Stomach (tissue), 8 donors: ENCODE measurements at regions not wholly inside any gene's neighbourhood (a gene's known extent, or its start where the extent isn't known, plus 50 kb on each side); places are given as distances from the start of the nearest gene placed in this dataset.

ENCODE experiments used
- DNase-seq, 2 donors: peaks; one replicate each; pipeline versions ENCODE4 v3.0.0 to v3.0.0-alpha.2; 2013 to 2019
- H3K27ac ChIP-seq, 5 donors: fragments of 200-600 bp in 4 of 5; sonication (generic) in 4 of 5; one replicate each; pipeline ENCODE4 v1.5.1; 2013 to 2019; ENCODE audit warnings: mild to moderate bottlenecking in 1 of 5, moderate library complexity in 1 of 5
- H3K27me3 ChIP-seq, 3 donors: fragments of 200-600 bp; sonication (generic); one replicate each; pipeline ENCODE4 v1.5.1; 2017 to 2019; ENCODE audit warnings: mixed run types in 1 of 3
- H3K36me3 ChIP-seq, 4 donors: fragments of 200-600 bp; sonication (generic); 1 replicate in 3 of 4; 2 replicates in 1 of 4; pipeline ENCODE4 v1.5.1; 2016 to 2019
- H3K4me1 ChIP-seq, 4 donors: fragments of 200-600 bp; sonication (generic); one replicate each; pipeline ENCODE4 v1.5.1; 2016 to 2019
- H3K4me3 ChIP-seq, 4 donors: fragments of 200-600 bp; sonication (generic) in 3 of 4; one replicate each; pipeline ENCODE4 v1.5.1; 2016 to 2019; ENCODE audit warnings: mild to moderate bottlenecking in 1 of 4
- H3K9me3 ChIP-seq, 4 donors: fragments of 200-600 bp; sonication (generic); one replicate each; pipeline ENCODE4 v1.5.1; 2016 to 2019
- CTCF ChIP-seq, 7 experiments: fragments of 450-650 bp in 4 of 7; fragments of 200-600 bp in 3 of 7; sonication (generic) in 3 of 7; IDR thresholded peaks; one replicate each; pipeline ENCODE4 v1.5.1; 2016 to 2019; ENCODE audit warnings: antibody characterized with exemption in 7 of 7, control low read depth in 2 of 7, mild to moderate bottlenecking in 1 of 7
- EP300 ChIP-seq: sonication (generic); formaldehyde crosslinking; IDR thresholded peaks from one replicate; pipeline ENCODE4 v1.6.1; 2017; ENCODE audit warnings: antibody characterized with exemption
- POLR2A ChIP-seq, 4 donors: fragments of 450-650 bp; IDR thresholded peaks; one replicate each; pipeline ENCODE4 v1.6.1; 2016; ENCODE audit warnings: antibody characterized with exemption in 4 of 4, control low read depth in 2 of 4, mild to moderate bottlenecking in 1 of 4, moderate library complexity in 1 of 4
- POLR2AphosphoS5 ChIP-seq, 3 donors: sonication (generic); formaldehyde crosslinking; IDR thresholded peaks; one replicate each; pipeline ENCODE4 v1.6.1; 2016; ENCODE audit warnings: antibody characterized with exemption in 3 of 3
- WGBS, 5 donors: extraction: QIAGEN DNeasy Blood & Tissue Kit in 3 of 5; methylation state at CpG; one replicate each; pipeline versions ENCODE4 v1.1.5 to v1.1.7; 2013 to 2018; 5-methylcytosine and 5-hydroxymethylcytosine counted together
- intact Hi-C: fragments of 100-400 bp; cut with DNase I; formaldehyde crosslinking; loops from one replicate; pipeline ENCODE4 v1.15.1; 2023; ENCODE audit warnings: low total_unique reads
- donor health status: healthy with polysubstance abuse.
- donor health status: Bipolar disorder and iron deficiency.
- donor health status: healthy.

- intact Hi-C loops: no loop called here
Measured at GRCh38 chr2:121866789-121867188, 111.3 kb downstream of the TSN start.

DNA sequence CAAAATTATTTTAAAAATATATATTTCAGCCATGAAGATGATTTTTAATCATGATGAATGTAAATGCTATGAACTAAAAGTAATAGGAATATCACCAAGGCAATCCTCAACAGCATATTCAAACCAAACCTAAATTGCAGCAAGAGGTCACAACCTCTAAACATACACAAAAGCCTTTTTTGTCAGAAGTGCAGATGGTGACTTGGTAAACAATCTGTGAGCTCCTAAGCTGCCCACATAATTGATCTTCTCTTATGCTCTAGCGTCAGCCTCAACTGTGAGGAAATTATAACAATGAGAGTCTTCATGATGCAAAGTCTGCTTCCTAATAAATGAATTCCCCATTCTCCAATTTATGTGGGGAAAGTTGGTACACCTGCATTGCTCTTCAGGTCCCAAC, 113.2 kb downstream of the TSN start:
- Histone ChIP-seq H3K36me3 (no peaks in the 10 kb centered on the region), H3K27ac (no peak overlapping the region), H3K4me1 (no peaks in the 10 kb centered on the region), H3K4me3 (no peak overlapping the region), H3K9me3 (peaks cover 0 to 5% (median 0%) of the 10 kb centered on the region in 4 donors), H3K27me3 (no peaks in the 10 kb centered on the region)
- TF ChIP-seq CTCF (IDR thresholded peaks at IDR 0.05) (no peak), EP300 (no peak), POLR2AphosphoS5 (IDR thresholded peaks at IDR 0.05) (no peak), POLR2A (IDR thresholded peaks at IDR 0.05) (no peak)
- intact Hi-C loops: no loop called here
- WGBS, 5 donors: 22 to 39% (median 28%) methylated on average over 1 of the region's 1 CpG
- no peak for DNase-seq

More at GRCh38 chr2:121866789-121867188, 111.3 kb downstream of the TSN start:
- Histone ChIP-seq H3K4me1 (no peaks in the 10 kb centered on the region), H3K4me3 (no peak overlapping the region), H3K27ac (no peak overlapping the region), H3K36me3 (no peaks in the 10 kb centered on the region), H3K9me3 (peaks cover 0 to 13% (median 3%) of the 10 kb centered on the region in 4 donors), H3K27me3 (no peaks in the 10 kb centered on the region)
- no peak for TF ChIP-seq EP300
- no peak for TF ChIP-seq POLR2AphosphoS5 (IDR thresholded peaks at IDR 0.05)
- no peak for TF ChIP-seq POLR2A (IDR thresholded peaks at IDR 0.05)
- TF ChIP-seq CTCF (IDR thresholded peaks at IDR 0.05): no peak
- WGBS, 5 donors: 82 to 88% (median 85%) methylated on average over 6 of the region's 6 CpGs
- DNase-seq: no peak

GRCh38 chr2:121869363-121869762, 113.9 kb downstream of the TSN start:
- 57 to 73% (median 59%) methylated on average over 7 of the region's 7 CpGs for WGBS, 5 donors
- Histone ChIP-seq H3K36me3 (no peaks in the 10 kb centered on the region), H3K27ac (no peak overlapping the region), H3K27me3 (no peaks in the 10 kb centered on the region), H3K9me3 (no peaks in the 10 kb centered on the region), H3K4me1 (no peaks in the 10 kb centered on the region), H3K4me3 (no peak overlapping the region)
- intact Hi-C loops: no loop called here
- DNase-seq: no peak
- TF ChIP-seq POLR2AphosphoS5 (IDR thresholded peaks at IDR 0.05): no peak
- no peak for TF ChIP-seq CTCF (IDR thresholded peaks at IDR 0.05)
- TF ChIP-seq EP300: no peak
- no peak for TF ChIP-seq POLR2A (IDR thresholded peaks at IDR 0.05)

- WGBS, 5 donors: 71 to 83% (median 79%) methylated on average over 5 of the region's 5 CpGs
- Histone ChIP-seq H3K27ac (no peak overlapping the region), H3K36me3 (no peaks in the 10 kb centered on the region), H3K9me3 (no peaks in the 10 kb centered on the region), H3K4me1 (no peaks in the 10 kb centered on the region), H3K27me3 (no peaks in the 10 kb centered on the region), H3K4me3 (no peak overlapping the region)
- TF ChIP-seq POLR2A (IDR thresholded peaks at IDR 0.05): no peak
- no peak for TF ChIP-seq CTCF (IDR thresholded peaks at IDR 0.05)
- no peak for TF ChIP-seq POLR2AphosphoS5 (IDR thresholded peaks at IDR 0.05)
- TF ChIP-seq EP300: no peak
- no peak for DNase-seq
- intact Hi-C loops: no loop called here
Measured at GRCh38 chr2:121869873-121870272, 114.4 kb downstream of the TSN start.
